Tibial nerve (tissue), 4 donors: ENCODE measurements at regions not wholly inside any gene's neighbourhood (a gene's known extent, or its start where the extent isn't known, plus 50 kb on each side); places are given as distances from the start of the nearest gene placed in this dataset.

Experiments
- DNase-seq, 2 donors: peaks; one replicate each; pipeline ENCODE4 v3.0.0-alpha.2; 2019; ENCODE audit warnings: low spot score in 2 of 2
- H3K27ac ChIP-seq, 4 donors: fragments of 200-600 bp; sonication (generic) in 3 of 4; one replicate each; pipeline ENCODE4 v1.5.1; 2017 to 2019; ENCODE audit warnings: mild to moderate bottlenecking in 1 of 4
- H3K27me3 ChIP-seq, 2 donors: fragments of 200-600 bp; sonication (generic) in 1 of 2; one replicate each; pipeline versions ENCODE4 v1.5.1 to v1.6.0; 2017 to 2019
- H3K36me3 ChIP-seq, 3 donors: fragments of 200-600 bp; sonication (generic); one replicate each; pipeline ENCODE4 v1.5.1; 2018 to 2019
- H3K4me1 ChIP-seq, 4 donors: fragments of 200-600 bp; sonication (generic) in 3 of 4; one replicate each; pipeline ENCODE4 v1.5.1; 2017 to 2019
- H3K4me3 ChIP-seq, 4 donors: fragments of 200-600 bp; sonication (generic) in 3 of 4; one replicate each; pipeline ENCODE4 v1.5.1; 2017 to 2019; ENCODE audit warnings: mild to moderate bottlenecking in 1 of 4, moderate library complexity in 1 of 4
- H3K9me3 ChIP-seq, 4 donors: fragments of 200-600 bp; sonication (generic) in 3 of 4; one replicate each; pipeline ENCODE4 v1.5.1; 2017 to 2019
- CTCF ChIP-seq, 5 experiments: fragments of 200-600 bp in 3 of 5; fragments of 450-650 bp in 2 of 5; sonication (generic) in 3 of 5; IDR thresholded peaks; one replicate each; pipeline ENCODE4 v1.5.1; 2016 to 2019; ENCODE audit warnings: antibody characterized with exemption in 5 of 5, mild to moderate bottlenecking in 3 of 5, moderate library complexity in 2 of 5
- EP300 ChIP-seq, 2 donors: sonication (generic); formaldehyde crosslinking; IDR thresholded peaks; one replicate each; pipeline ENCODE4 v1.6.1; 2017; ENCODE audit warnings: antibody characterized with exemption in 2 of 2, mild to moderate bottlenecking in 1 of 2
- POLR2A ChIP-seq, 2 donors: fragments of 450-650 bp; IDR thresholded peaks; one replicate each; pipeline ENCODE4 v1.6.1; 2017; ENCODE audit warnings: antibody characterized with exemption in 2 of 2, mild to moderate bottlenecking in 2 of 2, moderate library complexity in 2 of 2
- WGBS, 2 donors: methylation state at CpG; one replicate each; pipeline ENCODE4 v1.1.5; 2018; 5-methylcytosine and 5-hydroxymethylcytosine counted together

- no peak for DNase-seq
- TF ChIP-seq EP300 (IDR thresholded peaks at IDR 0.05) (no peak), CTCF (IDR thresholded peaks at IDR 0.05) (no peak), POLR2A (IDR thresholded peaks at IDR 0.05) (no peak)
- no peaks in the 10 kb centered on the region for H3K9me3 ChIP-seq
- H3K4me1 ChIP-seq = peaks cover 0 to 3% (median 0%) of the 10 kb centered on the region in 4 donors
- H3K27me3 ChIP-seq = no peaks in the 10 kb centered on the region
- 76 to 77% methylated on average over 3 of the region's 3 CpGs for WGBS, 2 donors
- no peak overlapping the region for H3K27ac ChIP-seq
- H3K36me3 ChIP-seq = no peaks in the 10 kb centered on the region
- H3K4me3 ChIP-seq = no peak overlapping the region
Measured at GRCh38 chr6:14197118-14197517, 79.5 kb downstream of the CD83 start.

GRCh38 chr6:14200047-14200446 lies 82.5 kb downstream of the CD83 start:
- H3K4me1 ChIP-seq = no peaks in the 10 kb centered on the region
- no peaks in the 10 kb centered on the region for H3K36me3 ChIP-seq
- H3K9me3 ChIP-seq = no peaks in the 10 kb centered on the region
- no peaks in the 10 kb centered on the region for H3K27me3 ChIP-seq
- no peak for DNase-seq
- TF ChIP-seq POLR2A (IDR thresholded peaks at IDR 0.05) (no peak), EP300 (IDR thresholded peaks at IDR 0.05) (no peak)
- WGBS, 2 donors = 68 to 75% methylated on average over 4 of the region's 4 CpGs
- H3K4me3 ChIP-seq = no peak overlapping the region
- H3K27ac ChIP-seq = no peak overlapping the region

- DNase-seq = no peak
- Histone ChIP-seq H3K27ac (no peak overlapping the region), H3K9me3 (no peaks in the 10 kb centered on the region), H3K4me3 (no peak overlapping the region), H3K27me3 (no peaks in the 10 kb centered on the region), H3K36me3 (no peaks in the 10 kb centered on the region), H3K4me1 (no peaks in the 10 kb centered on the region)
- 88 to 94% methylated on average over 11 of the region's 11 CpGs for WGBS, 2 donors
- TF ChIP-seq EP300 (IDR thresholded peaks at IDR 0.05) (no peak), CTCF (IDR thresholded peaks at IDR 0.05) (no peak), POLR2A (IDR thresholded peaks at IDR 0.05) (no peak)
Measured at GRCh38 chr6:14202947-14203346, 85.4 kb downstream of the CD83 start.

- H3K27ac ChIP-seq = no peak overlapping the region
- no peak for DNase-seq
- no peaks in the 10 kb centered on the region for H3K9me3 ChIP-seq
- H3K36me3 ChIP-seq = no peaks in the 10 kb centered on the region
- no peaks in the 10 kb centered on the region for H3K27me3 ChIP-seq
- no peak for TF ChIP-seq POLR2A (IDR thresholded peaks at IDR 0.05)
- TF ChIP-seq EP300 (IDR thresholded peaks at IDR 0.05) = no peak
- TF ChIP-seq CTCF (IDR thresholded peaks at IDR 0.05) = no peak
- 91 to 95% methylated on average over 3 of the region's 3 CpGs for WGBS, 2 donors
- H3K4me1 ChIP-seq = peaks cover 0 to 8% (median 2%) of the 10 kb centered on the region in 4 donors
- H3K4me3 ChIP-seq = no peak overlapping the region
Measured at GRCh38 chr6:14206391-14206790, 88.8 kb downstream of the CD83 start.

- no peak overlapping the region for H3K4me3 ChIP-seq
- no peaks in the 10 kb centered on the region for H3K9me3 ChIP-seq
- DNase-seq = no peak
- no peak overlapping the region for H3K27ac ChIP-seq
- H3K27me3 ChIP-seq = no peaks in the 10 kb centered on the region
- no peak for TF ChIP-seq POLR2A (IDR thresholded peaks at IDR 0.05)
- no peaks in the 10 kb centered on the region for H3K36me3 ChIP-seq
- WGBS, 2 donors = 92 to 93% methylated on average over 1 of the region's 1 CpG
- H3K4me1 ChIP-seq = peaks cover 4 to 17% (median 9%) of the 10 kb centered on the region in 4 donors
Measured at GRCh38 chr6:14207448-14207847, 89.9 kb downstream of the CD83 start.

- no peak for DNase-seq
- Histone ChIP-seq H3K9me3 (no peaks in the 10 kb centered on the region), H3K36me3 (no peaks in the 10 kb centered on the region), H3K4me3 (no peak overlapping the region), H3K27ac (no peak overlapping the region), H3K4me1 (peaks cover 4 to 17% (median 9%) of the 10 kb centered on the region in 4 donors), H3K27me3 (no peaks in the 10 kb centered on the region)
- TF ChIP-seq POLR2A (IDR thresholded peaks at IDR 0.05) (no peak), CTCF (IDR thresholded peaks at IDR 0.05) (no peak), EP300 (IDR thresholded peaks at IDR 0.05) (no peak)
- WGBS, 2 donors = 62 to 63% methylated on average over 3 of the region's 3 CpGs
Measured at GRCh38 chr6:14209000-14209399, 91.4 kb downstream of the CD83 start.
